ENCODE measurements at regions not wholly inside any gene's neighbourhood (a gene's known extent, or its start where the extent isn't known, plus 50 kb on each side); places are given as distances from the start of the nearest gene placed in this dataset.

GRCh38 chr9:26710008-26710407, 182.6 kb downstream of the CAAP1 start (continued):
- TF ChIP-seq HMGXB4 (CRISPR knock-in tag; IDR thresholded peaks at IDR 0.05) (no peak), MAX (CRISPR knock-in tag; IDR thresholded peaks at IDR 0.05) (no peak), IRF2 (CRISPR knock-in tag; IDR thresholded peaks at IDR 0.05; ENCODE audit: borderline replicate concordance, low read depth) (no peak), KAT7 (CRISPR knock-in tag; IDR thresholded peaks at IDR 0.05; ENCODE audit: borderline replicate concordance) (no peak)

DNA sequence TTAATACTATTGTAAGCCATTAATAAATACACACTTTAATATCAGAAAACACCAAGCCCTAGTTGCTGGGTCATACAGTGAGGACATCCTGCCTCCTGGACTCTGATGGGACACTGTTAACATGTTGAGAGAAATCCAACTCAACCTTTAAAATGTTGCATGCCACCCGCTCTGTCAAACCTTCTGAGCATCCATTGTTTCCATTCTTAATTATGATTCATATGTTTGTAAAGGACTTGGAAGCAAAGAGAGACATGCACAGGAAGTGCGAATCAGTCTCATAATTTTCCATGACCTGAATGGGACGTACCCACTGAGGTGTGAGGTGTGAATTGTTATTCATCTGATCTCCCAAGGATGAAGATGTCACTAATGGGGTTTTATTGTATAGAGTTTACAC, 186.4 kb downstream of the CAAP1 start:
- H3K27me3 Mint-ChIP-seq (ENCODE audit: low read depth): no peaks in the 10 kb centered on the region; the same call in none of the 2 replicates
- TF ChIP-seq PRDM15 (CRISPR knock-in tag; IDR thresholded peaks at IDR 0.05): no peak
- no peak for TF ChIP-seq ZNF263 (CRISPR knock-in tag; IDR thresholded peaks at IDR 0.05; ENCODE audit: low read depth)
- no peak for TF ChIP-seq HMGXB4 (CRISPR knock-in tag; IDR thresholded peaks at IDR 0.05)
- TF ChIP-seq MAX (CRISPR knock-in tag; IDR thresholded peaks at IDR 0.05): no peak
- TF ChIP-seq MLX (CRISPR knock-in tag; IDR thresholded peaks at IDR 0.05): no peak
- TF ChIP-seq, protein P1, sequence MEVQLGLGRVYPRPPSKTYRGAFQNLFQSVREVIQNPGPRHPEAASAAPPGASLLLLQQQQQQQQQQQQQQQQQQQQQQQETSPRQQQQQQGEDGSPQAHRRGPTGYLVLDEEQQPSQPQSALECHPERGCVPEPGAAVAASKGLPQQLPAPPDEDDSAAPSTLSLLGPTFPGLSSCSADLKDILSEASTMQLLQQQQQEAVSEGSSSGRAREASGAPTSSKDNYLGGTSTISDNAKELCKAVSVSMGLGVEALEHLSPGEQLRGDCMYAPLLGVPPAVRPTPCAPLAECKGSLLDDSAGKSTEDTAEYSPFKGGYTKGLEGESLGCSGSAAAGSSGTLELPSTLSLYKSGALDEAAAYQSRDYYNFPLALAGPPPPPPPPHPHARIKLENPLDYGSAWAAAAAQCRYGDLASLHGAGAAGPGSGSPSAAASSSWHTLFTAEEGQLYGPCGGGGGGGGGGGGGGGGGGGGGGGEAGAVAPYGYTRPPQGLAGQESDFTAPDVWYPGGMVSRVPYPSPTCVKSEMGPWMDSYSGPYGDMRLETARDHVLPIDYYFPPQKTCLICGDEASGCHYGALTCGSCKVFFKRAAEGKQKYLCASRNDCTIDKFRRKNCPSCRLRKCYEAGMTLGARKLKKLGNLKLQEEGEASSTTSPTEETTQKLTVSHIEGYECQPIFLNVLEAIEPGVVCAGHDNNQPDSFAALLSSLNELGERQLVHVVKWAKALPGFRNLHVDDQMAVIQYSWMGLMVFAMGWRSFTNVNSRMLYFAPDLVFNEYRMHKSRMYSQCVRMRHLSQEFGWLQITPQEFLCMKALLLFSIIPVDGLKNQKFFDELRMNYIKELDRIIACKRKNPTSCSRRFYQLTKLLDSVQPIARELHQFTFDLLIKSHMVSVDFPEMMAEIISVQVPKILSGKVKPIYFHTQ (CRISPR knock-in tag; IDR thresholded peaks at IDR 0.05): no peak
- TF ChIP-seq CBFB (CRISPR knock-in tag; IDR thresholded peaks at IDR 0.05; ENCODE audit: low read depth): no peak
- TF ChIP-seq, protein P2, sequence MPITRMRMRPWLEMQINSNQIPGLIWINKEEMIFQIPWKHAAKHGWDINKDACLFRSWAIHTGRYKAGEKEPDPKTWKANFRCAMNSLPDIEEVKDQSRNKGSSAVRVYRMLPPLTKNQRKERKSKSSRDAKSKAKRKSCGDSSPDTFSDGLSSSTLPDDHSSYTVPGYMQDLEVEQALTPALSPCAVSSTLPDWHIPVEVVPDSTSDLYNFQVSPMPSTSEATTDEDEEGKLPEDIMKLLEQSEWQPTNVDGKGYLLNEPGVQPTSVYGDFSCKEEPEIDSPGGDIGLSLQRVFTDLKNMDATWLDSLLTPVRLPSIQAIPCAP (CRISPR knock-in tag; IDR thresholded peaks at IDR 0.05): no peak
- TF ChIP-seq, protein P3, sequence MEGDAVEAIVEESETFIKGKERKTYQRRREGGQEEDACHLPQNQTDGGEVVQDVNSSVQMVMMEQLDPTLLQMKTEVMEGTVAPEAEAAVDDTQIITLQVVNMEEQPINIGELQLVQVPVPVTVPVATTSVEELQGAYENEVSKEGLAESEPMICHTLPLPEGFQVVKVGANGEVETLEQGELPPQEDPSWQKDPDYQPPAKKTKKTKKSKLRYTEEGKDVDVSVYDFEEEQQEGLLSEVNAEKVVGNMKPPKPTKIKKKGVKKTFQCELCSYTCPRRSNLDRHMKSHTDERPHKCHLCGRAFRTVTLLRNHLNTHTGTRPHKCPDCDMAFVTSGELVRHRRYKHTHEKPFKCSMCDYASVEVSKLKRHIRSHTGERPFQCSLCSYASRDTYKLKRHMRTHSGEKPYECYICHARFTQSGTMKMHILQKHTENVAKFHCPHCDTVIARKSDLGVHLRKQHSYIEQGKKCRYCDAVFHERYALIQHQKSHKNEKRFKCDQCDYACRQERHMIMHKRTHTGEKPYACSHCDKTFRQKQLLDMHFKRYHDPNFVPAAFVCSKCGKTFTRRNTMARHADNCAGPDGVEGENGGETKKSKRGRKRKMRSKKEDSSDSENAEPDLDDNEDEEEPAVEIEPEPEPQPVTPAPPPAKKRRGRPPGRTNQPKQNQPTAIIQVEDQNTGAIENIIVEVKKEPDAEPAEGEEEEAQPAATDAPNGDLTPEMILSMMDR (IDR thresholded peaks at IDR 0.05): no peak
- no peak for TF ChIP-seq NFATC4 (CRISPR knock-in tag; IDR thresholded peaks at IDR 0.05)
- TF ChIP-seq ATF6 (CRISPR knock-in tag; IDR thresholded peaks at IDR 0.05): no peak
- TF ChIP-seq, protein P4, sequence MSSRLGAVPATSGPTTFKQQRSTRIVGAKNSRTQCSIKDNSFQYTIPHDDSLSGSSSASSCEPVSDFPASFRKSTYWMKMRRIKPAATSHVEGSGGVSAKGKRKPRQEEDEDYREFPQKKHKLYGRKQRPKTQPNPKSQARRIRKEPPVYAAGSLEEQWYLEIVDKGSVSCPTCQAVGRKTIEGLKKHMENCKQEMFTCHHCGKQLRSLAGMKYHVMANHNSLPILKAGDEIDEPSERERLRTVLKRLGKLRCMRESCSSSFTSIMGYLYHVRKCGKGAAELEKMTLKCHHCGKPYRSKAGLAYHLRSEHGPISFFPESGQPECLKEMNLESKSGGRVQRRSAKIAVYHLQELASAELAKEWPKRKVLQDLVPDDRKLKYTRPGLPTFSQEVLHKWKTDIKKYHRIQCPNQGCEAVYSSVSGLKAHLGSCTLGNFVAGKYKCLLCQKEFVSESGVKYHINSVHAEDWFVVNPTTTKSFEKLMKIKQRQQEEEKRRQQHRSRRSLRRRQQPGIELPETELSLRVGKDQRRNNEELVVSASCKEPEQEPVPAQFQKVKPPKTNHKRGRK (CRISPR knock-in tag; IDR thresholded peaks at IDR 0.05; ENCODE audit: borderline replicate concordance): no peak
- TF ChIP-seq, protein P5, sequence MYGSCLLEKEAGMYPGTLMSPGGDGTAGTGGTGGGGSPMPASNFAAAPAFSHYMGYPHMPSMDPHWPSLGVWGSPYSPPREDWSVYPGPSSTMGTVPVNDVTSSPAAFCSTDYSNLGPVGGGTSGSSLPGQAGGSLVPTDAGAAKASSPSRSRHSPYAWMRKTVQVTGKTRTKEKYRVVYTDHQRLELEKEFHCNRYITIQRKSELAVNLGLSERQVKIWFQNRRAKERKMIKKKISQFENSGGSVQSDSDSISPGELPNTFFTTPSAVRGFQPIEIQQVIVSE (CRISPR knock-in tag; IDR thresholded peaks at IDR 0.05; ENCODE audit: borderline replicate concordance): no peak
- TF ChIP-seq JUN (CRISPR knock-in tag; IDR thresholded peaks at IDR 0.05): no peak

More for the DNA sequence above, 186.4 kb downstream of the CAAP1 start:
- ATAC-seq: no peak
- CTCF ChIA-PET: no interaction called here
- Mint-ChIP-seq H3K27ac (no peak overlapping the region), H3K9me3 (no peaks in the 10 kb centered on the region), H3K36me3 (no peaks in the 10 kb centered on the region), H3K4me3 (no peak overlapping the region), H3K4me1 (no peaks in the 10 kb centered on the region)
- POLR2A ChIA-PET: no interaction called here
- DNase-seq (ENCODE audit: low spot score): no peak
